T-helper 2 cell (primary cell): ENCODE measurements at regions not wholly inside any gene's neighbourhood (a gene's known extent, or its start where the extent isn't known, plus 50 kb on each side); places are given as distances from the start of the nearest gene placed in this dataset.
"Not testable (repeated sequence)": the region's sequence is repeated elsewhere in the genome, so short reads cannot be mapped to it uniquely, and the experiment has no call there.

ENCODE experiments used
- DNase-seq, 5 experiments: peaks; one replicate each; pipeline versions ENCODE4 v3.0.0 to v3.0.0-alpha.2; 2012 to 2022

DNA sequence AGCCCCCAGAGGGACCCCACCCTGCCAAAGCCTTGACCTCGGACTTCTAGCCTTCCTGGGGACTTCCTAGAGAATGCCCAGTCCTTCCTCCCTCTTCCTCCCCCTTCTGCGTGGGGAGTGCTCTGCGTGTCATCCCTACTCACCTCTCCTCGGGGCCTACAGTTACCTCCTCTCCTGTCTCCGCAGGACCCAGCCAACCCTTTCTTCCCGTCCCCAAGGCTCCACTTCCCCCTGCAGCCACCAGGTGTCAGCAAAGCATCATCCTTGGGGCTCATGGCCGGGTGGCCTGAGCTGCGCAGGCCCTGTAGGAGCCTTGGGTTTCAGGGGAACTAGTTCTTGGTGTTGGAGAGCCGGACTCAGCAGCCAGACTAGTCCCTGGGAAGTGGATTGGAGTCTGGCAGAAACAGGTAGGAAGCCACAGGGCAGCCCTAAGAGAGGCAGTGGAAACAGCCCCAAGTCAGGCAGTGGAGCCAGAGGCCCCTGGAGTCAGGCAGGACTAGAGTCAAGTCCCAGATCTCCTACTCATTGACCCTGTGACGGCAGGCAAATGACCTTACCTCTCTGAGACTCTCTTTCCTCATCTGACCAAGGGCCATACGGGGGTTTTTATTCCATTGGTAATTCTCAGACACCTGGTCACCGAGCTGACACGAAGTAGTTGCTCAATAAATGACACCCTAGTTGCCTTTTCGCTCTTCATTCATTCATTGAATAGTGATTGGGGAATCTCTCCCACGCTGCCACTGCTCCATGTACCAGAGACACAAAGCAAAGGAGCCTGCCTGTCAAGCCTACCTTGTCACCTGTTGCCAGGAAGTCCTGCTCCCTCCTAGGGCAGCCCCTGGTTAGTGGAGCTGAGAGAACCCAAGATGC lies 101.8 kb upstream of the GRK3 start:
- DNase-seq: peak; percentile 26 to 78 (median 56)

DNA sequence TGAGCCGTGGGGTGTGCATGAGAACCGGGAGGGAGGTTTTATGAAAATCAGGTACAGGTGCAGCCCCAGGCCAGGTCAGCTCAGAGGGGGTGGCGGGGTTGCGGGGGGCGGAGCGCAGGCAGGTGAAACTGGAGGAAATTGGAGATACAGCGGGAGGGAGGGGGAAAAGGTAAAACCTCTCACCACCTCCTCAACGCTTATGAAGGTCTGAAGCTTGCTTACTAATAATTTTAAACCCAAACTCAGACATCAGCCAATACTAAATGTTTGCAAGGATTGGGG lies 101.2 kb upstream of the GRK3 start:
- not testable (repeated sequence) for DNase-seq

- DNase-seq: not testable (repeated sequence)
These were observed 100.1 kb upstream of the GRK3 start for GRCh38 chr22:25464326-25464725.

GRCh38 chr22:25465949-25466348 lies 98.5 kb upstream of the GRK3 start:
- DNase-seq: no peak

- DNase-seq: no peak
These were observed 92.1 kb upstream of the GRK3 start for GRCh38 chr22:25472382-25472781.

DNA sequence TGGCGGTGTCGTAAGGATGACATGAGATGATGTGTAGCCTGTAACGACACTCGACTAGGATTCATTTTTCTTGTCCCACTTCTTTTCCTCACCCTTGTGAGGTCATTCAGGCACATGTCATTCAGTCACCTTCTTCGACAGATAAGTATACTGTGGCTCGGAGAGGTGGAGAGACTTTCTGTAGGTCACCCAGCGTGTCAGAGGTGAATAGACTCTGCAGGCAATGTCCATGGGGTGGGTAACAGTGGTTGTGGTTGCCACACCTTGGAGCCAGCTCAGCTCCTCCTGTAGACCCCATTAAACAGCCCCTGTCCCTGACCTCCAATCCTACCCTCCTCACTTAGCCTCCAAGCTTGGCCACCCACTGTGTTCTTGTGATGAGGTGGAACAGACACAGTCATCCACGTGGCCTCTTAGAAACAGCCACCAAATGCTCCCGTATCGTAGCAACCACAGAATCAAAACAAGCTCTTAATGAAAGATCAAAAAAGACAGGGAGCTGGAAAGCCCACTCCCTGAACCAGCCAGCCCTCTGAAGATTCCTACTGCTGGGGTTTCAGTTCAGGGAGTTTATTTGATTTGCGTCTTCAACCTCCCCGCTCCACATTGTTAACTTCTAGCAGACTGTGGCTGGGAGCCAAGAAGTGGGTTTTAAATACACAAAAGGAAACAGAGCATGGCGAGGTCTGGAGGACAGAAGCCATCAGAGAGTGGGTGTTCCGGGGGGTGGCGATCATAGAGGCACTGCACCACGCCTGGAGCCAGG lies 89.0 kb upstream of the GRK3 start:
- DNase-seq: no peak

- DNase-seq: no peak
These were observed 87.1 kb upstream of the GRK3 start for GRCh38 chr22:25477358-25477757.

DNA sequence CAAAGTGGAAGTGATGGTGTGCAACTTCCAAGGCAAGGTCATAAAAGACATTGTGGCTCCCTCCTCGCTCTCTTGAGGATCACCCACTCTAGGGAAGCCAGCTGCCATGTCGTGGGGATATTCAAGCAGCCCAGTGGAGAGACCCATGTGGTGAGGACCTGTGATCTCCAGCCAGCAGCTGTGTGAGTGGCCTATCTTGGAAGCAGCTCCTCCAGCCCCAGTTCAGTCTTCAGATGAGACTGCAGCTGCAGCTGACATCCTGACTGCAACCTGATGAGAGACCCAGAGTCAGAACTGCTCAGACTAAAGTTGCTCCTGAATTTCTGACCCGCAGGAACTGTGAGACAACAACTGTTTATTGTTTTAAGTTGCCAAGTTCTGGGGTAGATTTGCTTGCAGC lies 86.4 kb upstream of the GRK3 start:
- DNase-seq: no peak

DNA sequence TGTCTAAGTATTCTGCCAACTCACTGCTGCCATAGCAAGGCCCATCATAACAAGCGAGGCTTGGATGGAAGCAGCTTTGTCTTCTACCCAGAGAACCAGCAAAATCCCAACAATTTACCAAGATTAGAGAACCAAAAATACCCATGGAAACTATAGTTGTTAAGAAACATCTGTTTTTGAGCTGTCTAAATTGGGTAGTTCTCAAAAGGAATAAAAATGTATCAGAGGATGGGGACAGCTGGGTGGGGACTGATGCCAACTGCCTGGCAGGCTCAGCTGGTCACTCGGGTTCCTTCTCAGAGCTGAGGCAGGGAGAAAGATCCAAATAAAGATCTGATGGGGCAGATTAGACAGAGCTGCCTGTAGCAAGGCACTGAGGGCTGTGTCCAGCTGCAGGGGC lies 85.9 kb upstream of the GRK3 start:
- no peak for DNase-seq

DNA sequence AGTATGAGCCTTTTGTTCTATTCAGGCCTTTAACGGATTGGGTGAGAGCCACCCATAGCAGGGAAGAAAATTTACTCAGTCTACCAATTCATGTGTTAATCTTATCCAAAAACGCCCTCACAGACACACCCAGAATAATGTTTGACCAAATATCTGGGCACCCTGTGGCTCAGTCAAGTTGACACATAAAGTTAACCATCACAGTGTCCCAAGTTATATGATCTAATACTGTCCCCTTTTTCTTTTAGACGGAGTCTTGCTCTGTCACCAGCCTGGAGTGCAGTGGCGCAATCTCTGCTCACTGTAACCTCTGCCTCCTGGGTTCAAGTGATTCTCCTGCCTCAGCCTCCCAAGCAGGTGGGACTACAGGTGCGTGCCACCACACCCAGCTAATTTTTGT lies 83.6 kb upstream of the GRK3 start:
- not testable (repeated sequence) for DNase-seq

- DNase-seq: no peak
These were observed 82.2 kb upstream of the GRK3 start for GRCh38 chr22:25482091-25482760.

DNA sequence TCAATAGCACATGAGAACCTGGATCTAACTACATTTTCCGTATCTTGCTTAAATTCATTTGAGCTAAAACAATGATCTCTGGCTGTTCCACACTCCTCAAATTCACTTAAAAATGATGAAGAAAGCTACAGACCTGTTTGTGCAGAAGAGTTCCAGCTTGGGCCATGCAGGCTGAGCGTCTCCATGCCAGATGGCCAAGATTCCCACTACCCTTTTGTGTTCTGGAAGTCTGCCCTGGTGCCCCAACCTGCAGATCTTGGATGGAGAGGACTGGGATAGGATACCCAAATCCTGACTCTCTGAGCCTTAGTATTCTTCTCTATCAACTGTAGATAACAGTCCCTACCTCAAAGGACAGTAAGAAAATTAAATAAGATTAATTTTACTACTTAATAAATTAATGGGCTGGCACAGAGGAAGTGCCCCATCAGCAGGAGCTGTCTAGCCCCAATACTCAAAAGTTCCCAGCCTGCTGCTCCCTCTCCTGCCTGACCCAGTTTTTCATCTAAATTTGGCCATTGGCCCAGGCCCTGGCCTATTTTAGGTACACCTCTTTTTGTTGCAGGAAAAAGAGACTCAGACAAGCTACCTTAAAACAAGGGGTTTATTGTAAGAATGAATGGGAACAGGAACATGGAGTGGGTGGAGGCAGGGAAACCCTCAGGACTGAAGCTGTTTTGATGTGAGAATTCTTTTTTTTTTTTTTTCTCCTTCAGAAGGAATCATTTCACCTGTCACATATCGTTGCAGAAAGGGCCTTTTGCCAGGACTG lies 81.4 kb upstream of the GRK3 start:
- DNase-seq: no peak

DNA sequence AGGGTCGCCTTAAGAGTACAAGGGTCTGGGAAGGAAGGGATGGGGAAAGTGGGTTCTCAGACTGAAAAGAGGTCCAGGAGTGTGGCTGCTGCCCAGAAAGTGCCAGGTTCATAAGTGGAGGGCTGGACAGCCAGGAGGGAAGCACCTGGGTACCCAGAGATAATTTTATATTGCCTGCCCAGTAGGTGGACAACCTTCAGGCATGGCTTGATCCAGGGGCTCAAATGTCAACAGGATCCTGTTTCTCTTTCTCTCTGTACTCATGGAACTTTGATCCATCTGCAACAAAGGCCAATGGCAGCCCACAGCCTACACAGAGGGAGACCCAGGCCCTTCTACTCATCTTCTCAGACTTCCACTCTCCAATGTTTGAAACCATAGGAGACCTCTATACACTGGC lies 80.5 kb upstream of the GRK3 start:
- DNase-seq: no peak

- peak in 1 of 5 experiments; percentile 9 for DNase-seq
These were observed 79.8 kb upstream of the GRK3 start for GRCh38 chr22:25484521-25485315.

GRCh38 chr22:25485626-25486545 lies 78.6 kb upstream of the GRK3 start:
- DNase-seq: peak in 1 of 5 experiments; percentile 65

DNA sequence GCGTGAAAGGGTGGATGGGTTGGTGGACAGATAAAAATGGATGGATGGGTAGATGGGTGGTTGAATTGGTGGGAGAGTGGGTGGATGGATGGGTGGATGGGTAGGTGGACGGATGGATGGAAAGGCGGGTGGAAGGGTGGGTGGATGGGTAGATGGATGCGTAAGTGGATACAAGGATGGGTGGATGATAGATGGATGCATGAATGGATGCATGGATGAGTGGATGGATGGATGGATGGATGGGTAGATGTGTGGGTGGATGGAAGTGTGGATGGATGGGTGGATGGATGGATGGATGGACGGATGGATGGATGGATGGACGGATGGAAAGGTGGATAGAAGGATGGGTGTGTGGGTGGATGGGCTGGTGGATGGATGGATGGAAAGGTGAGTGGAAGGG lies 77.0 kb upstream of the GRK3 start:
- no peak for DNase-seq

- peak in 1 of 5 experiments; percentile 5 for DNase-seq
These were observed 76.0 kb upstream of the GRK3 start for GRCh38 chr22:25488244-25489020.

DNA sequence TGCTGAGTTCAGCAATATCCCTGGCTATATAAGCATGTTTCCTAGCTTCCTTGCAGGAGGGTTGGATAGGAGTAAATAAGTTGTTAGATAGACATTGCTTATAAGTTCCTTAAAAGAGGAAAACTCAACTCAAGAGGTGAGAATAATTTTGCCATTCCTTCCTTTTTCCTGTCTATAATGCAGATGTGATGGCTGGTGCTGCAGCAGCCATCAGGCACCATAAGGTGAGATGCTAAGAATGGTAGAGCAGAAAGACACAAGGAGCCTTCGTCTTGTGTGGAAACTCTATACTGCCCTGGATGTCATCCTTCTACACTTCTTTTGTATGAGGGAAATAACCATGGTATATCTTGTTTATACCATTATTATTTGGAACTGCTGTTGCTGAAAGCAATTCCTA lies 74.5 kb upstream of the GRK3 start:
- no peak for DNase-seq

DNA sequence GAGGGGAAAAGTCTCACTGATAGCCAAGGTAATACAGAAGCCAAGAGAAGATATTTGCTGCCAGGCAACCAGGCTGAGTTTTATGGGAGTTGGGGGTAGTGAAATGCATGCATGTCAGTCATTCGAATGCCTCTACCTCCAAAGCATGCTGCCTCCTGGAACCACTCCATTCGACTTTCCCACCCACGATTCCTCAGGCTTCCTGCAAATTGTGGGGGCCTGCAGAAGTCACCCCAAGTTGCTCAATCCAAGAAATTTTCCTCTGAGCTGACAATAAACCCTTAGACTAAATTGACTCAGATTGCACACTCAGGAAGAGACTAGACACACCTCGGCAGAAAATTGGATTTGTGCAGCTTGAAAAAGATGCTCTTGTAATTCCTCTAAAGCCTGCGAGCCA lies 73.6 kb upstream of the GRK3 start:
- DNase-seq: no peak

GRCh38 chr22:25492162-25492561 lies 72.3 kb upstream of the GRK3 start:
- no peak for DNase-seq
